ENCODE measurements at regions not wholly inside any gene's neighbourhood (a gene's known extent, or its start where the extent isn't known, plus 50 kb on each side); places are given as distances from the start of the nearest gene placed in this dataset.
"Not testable (repeated sequence)": the region's sequence is repeated elsewhere in the genome, so short reads cannot be mapped to it uniquely, and the experiment has no call there.

- H3K27ac ChIP-seq (ENCODE audit: insufficient read depth, low read length): no peak overlapping the region
- DNase-seq (ENCODE audit: low read depth in 2 of 2): peak; percentile 17 to 30
- H3K27me3 ChIP-seq (ENCODE audit: control insufficient read depth, insufficient read depth, low read length): no peaks in the 10 kb centered on the region
- H3K9ac ChIP-seq (ENCODE audit: insufficient read depth, low read length): no peak overlapping the region
- no peaks in the 10 kb centered on the region for H3K9me3 ChIP-seq (ENCODE audit: control insufficient read depth, insufficient read depth, low read depth, low read length)
- H3K4me1 ChIP-seq (ENCODE audit: control insufficient read depth, extremely low read depth, insufficient read depth, low read length): no peaks in the 10 kb centered on the region
- no peaks in the 10 kb centered on the region for H3K36me3 ChIP-seq (ENCODE audit: control insufficient read depth, insufficient read depth, low read length)
- H4K20me1 ChIP-seq (ENCODE audit: control insufficient read depth, extremely low read depth, insufficient read depth, low read length): no peaks in the 10 kb centered on the region
- H3K4me3 ChIP-seq (replicated peaks in 1 of 4; ENCODE audit: control extremely low read depth in 1 of 4, insufficient read depth in 1 of 4, low read depth in 3 of 4, low read length in 4 of 4): no peak overlapping the region
- H3K4me2 ChIP-seq (ENCODE audit: extremely low read depth, insufficient read depth, low read length): no peak overlapping the region
- H2AFZ ChIP-seq (ENCODE audit: low read length): no peak overlapping the region
- TF ChIP-seq CTCF (conservative IDR thresholded peaks at IDR 0.05 in 1 of 2, IDR thresholded peaks at IDR 0.05 in 1 of 2; ENCODE audit: low read depth in 1 of 2, low read length in 2 of 2): no peak
- no peak for TF ChIP-seq EZH2 (IDR thresholded peaks at IDR 0.05; ENCODE audit: low read length, missing control alignments)
- H3K79me2 ChIP-seq (ENCODE audit: control insufficient read depth, insufficient read depth, low read length): no peaks in the 10 kb centered on the region
Measured at GRCh38 chr12:72207486-72208409, 64.4 kb upstream of the TRHDE start.

GRCh38 chr12:72209086-72209485 lies 63.1 kb upstream of the TRHDE start:
- DNase-seq (ENCODE audit: low read depth in 2 of 2): no peak
- Histone ChIP-seq H3K9me3 (ENCODE audit: control insufficient read depth, insufficient read depth, low read depth, low read length) (no peaks in the 10 kb centered on the region), H3K79me2 (ENCODE audit: control insufficient read depth, insufficient read depth, low read length) (no peaks in the 10 kb centered on the region), H3K9ac (ENCODE audit: insufficient read depth, low read length) (no peak overlapping the region), H2AFZ (ENCODE audit: low read length) (no peak overlapping the region), H3K27ac (ENCODE audit: insufficient read depth, low read length) (no peak overlapping the region), H4K20me1 (ENCODE audit: control insufficient read depth, extremely low read depth, insufficient read depth, low read length) (no peaks in the 10 kb centered on the region), H3K4me1 (ENCODE audit: control insufficient read depth, extremely low read depth, insufficient read depth, low read length) (no peaks in the 10 kb centered on the region), H3K27me3 (ENCODE audit: control insufficient read depth, insufficient read depth, low read length) (no peaks in the 10 kb centered on the region), H3K4me2 (ENCODE audit: extremely low read depth, insufficient read depth, low read length) (no peak overlapping the region), H3K4me3 (replicated peaks in 1 of 4; ENCODE audit: control extremely low read depth in 1 of 4, insufficient read depth in 1 of 4, low read depth in 3 of 4, low read length in 4 of 4) (no peak overlapping the region), H3K36me3 (ENCODE audit: control insufficient read depth, insufficient read depth, low read length) (no peaks in the 10 kb centered on the region)
- TF ChIP-seq EZH2 (IDR thresholded peaks at IDR 0.05; ENCODE audit: low read length, missing control alignments) (no peak), CTCF (conservative IDR thresholded peaks at IDR 0.05 in 1 of 2, IDR thresholded peaks at IDR 0.05 in 1 of 2; ENCODE audit: low read depth in 1 of 2, low read length in 2 of 2) (no peak)

GRCh38 chr12:72214163-72214562 lies 58.0 kb upstream of the TRHDE start:
- no peaks in the 10 kb centered on the region for H4K20me1 ChIP-seq (ENCODE audit: control insufficient read depth, extremely low read depth, insufficient read depth, low read length)
- no peaks in the 10 kb centered on the region for H3K36me3 ChIP-seq (ENCODE audit: control insufficient read depth, insufficient read depth, low read length)
- H3K4me1 ChIP-seq (ENCODE audit: control insufficient read depth, extremely low read depth, insufficient read depth, low read length): no peaks in the 10 kb centered on the region
- no peaks in the 10 kb centered on the region for H3K9me3 ChIP-seq (ENCODE audit: control insufficient read depth, insufficient read depth, low read depth, low read length)
- TF ChIP-seq EZH2 (IDR thresholded peaks at IDR 0.05; ENCODE audit: low read length, missing control alignments): no peak
- TF ChIP-seq CTCF (conservative IDR thresholded peaks at IDR 0.05 in 1 of 2, IDR thresholded peaks at IDR 0.05 in 1 of 2; ENCODE audit: low read depth in 1 of 2, low read length in 2 of 2): no peak
- no peak overlapping the region for H3K4me3 ChIP-seq (replicated peaks in 1 of 4; ENCODE audit: control extremely low read depth in 1 of 4, insufficient read depth in 1 of 4, low read depth in 3 of 4, low read length in 4 of 4)
- H3K79me2 ChIP-seq (ENCODE audit: control insufficient read depth, insufficient read depth, low read length): no peaks in the 10 kb centered on the region
- H3K27me3 ChIP-seq (ENCODE audit: control insufficient read depth, insufficient read depth, low read length): no peaks in the 10 kb centered on the region
- H3K27ac ChIP-seq (ENCODE audit: insufficient read depth, low read length): no peak overlapping the region
- DNase-seq (ENCODE audit: low read depth in 2 of 2): peak; percentile 34 to 81
- H3K4me2 ChIP-seq (ENCODE audit: extremely low read depth, insufficient read depth, low read length): no peak overlapping the region
- H3K9ac ChIP-seq (ENCODE audit: insufficient read depth, low read length): no peak overlapping the region
- no peak overlapping the region for H2AFZ ChIP-seq (ENCODE audit: low read length)

- not testable (repeated sequence) for H3K27me3 ChIP-seq (ENCODE audit: control insufficient read depth, insufficient read depth, low read length); H3K4me3 ChIP-seq (replicated peaks in 1 of 4; ENCODE audit: control extremely low read depth in 1 of 4, insufficient read depth in 1 of 4, low read depth in 3 of 4, low read length in 4 of 4)
Measured at GRCh38 chr12:72215287-72215686, 56.9 kb upstream of the TRHDE start.

More at GRCh38 chr12:72215287-72215686, 56.9 kb upstream of the TRHDE start:
- not testable (repeated sequence) for H3K4me1 ChIP-seq (ENCODE audit: control insufficient read depth, extremely low read depth, insufficient read depth, low read length); H3K36me3 ChIP-seq (ENCODE audit: control insufficient read depth, insufficient read depth, low read length); H4K20me1 ChIP-seq (ENCODE audit: control insufficient read depth, extremely low read depth, insufficient read depth, low read length); DNase-seq (ENCODE audit: low read depth in 2 of 2); H3K79me2 ChIP-seq (ENCODE audit: control insufficient read depth, insufficient read depth, low read length); H3K4me2 ChIP-seq (ENCODE audit: extremely low read depth, insufficient read depth, low read length); H3K9ac ChIP-seq (ENCODE audit: insufficient read depth, low read length); H3K9me3 ChIP-seq (ENCODE audit: control insufficient read depth, insufficient read depth, low read depth, low read length); H3K27ac ChIP-seq (ENCODE audit: insufficient read depth, low read length); H2AFZ ChIP-seq (ENCODE audit: low read length)

Data from fibroblast of lung (primary cell).